ENCODE measurements at regions not wholly inside any gene's neighbourhood (a gene's known extent, or its start where the extent isn't known, plus 50 kb on each side); places are given as distances from the start of the nearest gene placed in this dataset.
A peak's percentile ranks its signal among the peaks of the same experiment; 100 is the strongest.

DNA sequence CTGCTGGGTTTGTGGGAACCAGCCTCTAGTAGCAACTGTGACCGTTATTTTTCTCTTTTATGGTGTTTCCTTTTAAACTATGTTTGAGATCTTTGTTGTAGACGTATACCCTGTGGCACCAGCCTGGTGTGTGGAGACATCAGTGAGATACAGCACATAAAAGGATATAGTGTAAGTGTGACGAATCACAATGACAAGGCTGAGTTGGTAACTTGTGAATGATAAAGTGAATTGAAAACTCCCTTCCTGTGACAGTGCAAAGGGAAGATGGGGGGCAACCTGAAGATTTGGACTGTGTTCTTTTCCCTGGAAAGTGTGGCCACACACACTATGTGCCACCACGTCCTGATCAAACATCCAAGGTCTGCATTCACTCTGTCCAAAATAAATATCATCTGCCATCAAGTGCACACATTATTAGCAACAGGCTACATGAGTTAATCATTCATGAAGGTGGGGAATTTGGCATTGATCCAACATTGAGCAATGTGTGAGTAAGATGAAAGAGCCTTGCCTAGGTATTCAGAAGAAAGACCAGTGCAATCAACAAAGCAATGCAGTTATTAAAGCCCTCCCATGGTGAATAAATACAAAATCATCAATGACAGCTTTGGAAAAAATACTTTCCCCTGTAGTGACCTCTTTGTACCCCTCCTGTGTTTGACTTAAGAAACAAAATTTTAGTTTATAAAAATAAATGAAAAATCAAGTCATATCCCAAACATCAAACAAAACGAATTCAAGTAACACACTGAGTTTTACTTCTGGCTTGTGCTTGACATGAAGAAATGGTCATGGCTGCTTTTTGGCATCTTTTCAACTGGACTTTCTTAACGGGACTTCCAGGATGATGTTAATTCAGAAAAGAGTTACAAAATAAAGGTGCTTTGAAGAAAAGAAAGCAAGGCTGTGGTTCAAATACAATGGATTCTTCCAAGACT is 1280.5 kb upstream of the ZEB2 start:
- peak in 1 of 2 donors; percentile 27 for DNase-seq (ENCODE audit: low read depth in 1 of 2, low spot score in 1 of 2)
- Histone ChIP-seq H3K27me3 (no peaks in the 10 kb centered on the region), H3K27ac (no peak overlapping the region), H3K9me3 (ENCODE audit: low read depth) (no peaks in the 10 kb centered on the region), H3K36me3 (no peaks in the 10 kb centered on the region), H3K4me1 (ENCODE audit: low read depth) (peaks cover 2% of the 10 kb centered on the region), H3K4me3 (no peak overlapping the region)
- TF ChIP-seq, protein P1, sequence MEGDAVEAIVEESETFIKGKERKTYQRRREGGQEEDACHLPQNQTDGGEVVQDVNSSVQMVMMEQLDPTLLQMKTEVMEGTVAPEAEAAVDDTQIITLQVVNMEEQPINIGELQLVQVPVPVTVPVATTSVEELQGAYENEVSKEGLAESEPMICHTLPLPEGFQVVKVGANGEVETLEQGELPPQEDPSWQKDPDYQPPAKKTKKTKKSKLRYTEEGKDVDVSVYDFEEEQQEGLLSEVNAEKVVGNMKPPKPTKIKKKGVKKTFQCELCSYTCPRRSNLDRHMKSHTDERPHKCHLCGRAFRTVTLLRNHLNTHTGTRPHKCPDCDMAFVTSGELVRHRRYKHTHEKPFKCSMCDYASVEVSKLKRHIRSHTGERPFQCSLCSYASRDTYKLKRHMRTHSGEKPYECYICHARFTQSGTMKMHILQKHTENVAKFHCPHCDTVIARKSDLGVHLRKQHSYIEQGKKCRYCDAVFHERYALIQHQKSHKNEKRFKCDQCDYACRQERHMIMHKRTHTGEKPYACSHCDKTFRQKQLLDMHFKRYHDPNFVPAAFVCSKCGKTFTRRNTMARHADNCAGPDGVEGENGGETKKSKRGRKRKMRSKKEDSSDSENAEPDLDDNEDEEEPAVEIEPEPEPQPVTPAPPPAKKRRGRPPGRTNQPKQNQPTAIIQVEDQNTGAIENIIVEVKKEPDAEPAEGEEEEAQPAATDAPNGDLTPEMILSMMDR (IDR thresholded peaks at IDR 0.05; ENCODE audit: low read depth, low read length): no peak

DNA sequence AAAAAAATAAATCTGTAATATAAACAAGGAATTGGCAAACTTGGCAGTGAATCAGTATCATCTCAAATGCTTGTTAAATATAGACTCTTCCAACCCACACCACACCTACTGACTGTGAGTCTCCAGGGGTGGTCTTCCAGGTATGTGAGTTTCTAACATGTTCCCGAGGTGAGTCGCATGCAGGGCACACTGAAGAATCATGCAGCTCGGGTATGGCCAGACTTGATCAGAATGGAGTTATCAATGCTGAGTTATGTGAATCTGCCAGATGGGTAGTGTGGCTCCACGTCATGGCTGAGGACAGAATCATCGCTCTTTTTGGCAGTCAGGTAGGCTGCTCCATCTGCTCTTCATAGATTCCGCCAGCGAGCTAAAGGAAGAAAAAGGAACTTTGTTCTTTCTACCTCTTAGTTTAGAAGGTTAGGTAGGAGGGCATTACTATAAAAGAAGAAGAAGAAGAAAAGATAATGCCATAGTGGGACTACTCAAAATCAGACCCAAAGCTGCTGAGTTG is 1279.7 kb upstream of the ZEB2 start:
- TF ChIP-seq, protein P1 (IDR thresholded peaks at IDR 0.05; ENCODE audit: low read depth, low read length): no peak

DNA sequence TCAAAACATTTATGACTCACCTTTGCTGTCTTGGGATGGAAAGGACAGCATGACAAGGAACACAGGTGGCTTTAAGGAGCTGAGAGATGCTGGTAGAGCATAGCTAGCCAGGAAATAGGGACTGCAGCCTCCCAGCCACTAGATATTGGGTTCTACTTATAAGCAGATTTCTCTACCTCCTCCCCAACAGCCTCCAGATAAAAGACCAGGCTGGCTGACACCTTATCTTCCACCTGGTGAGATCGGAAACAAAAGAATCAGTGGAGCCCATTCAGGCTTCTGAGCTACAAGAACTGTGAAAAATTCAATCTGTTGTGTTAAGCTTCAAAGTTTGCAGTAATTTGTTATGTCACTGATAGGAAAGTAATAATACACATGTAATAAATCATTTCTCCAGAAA is 1278.5 kb upstream of the ZEB2 start:
- DNase-seq (ENCODE audit: low read depth in 1 of 2, low spot score in 1 of 2): no peak
- Histone ChIP-seq H3K36me3 (no peaks in the 10 kb centered on the region), H3K4me1 (ENCODE audit: low read depth) (peaks cover 6% of the 10 kb centered on the region)

More for the DNA sequence above, 1279.7 kb upstream of the ZEB2 start:
- H3K4me3 ChIP-seq: no peak overlapping the region
- H3K27me3 ChIP-seq: no peaks in the 10 kb centered on the region
- no peaks in the 10 kb centered on the region for H3K36me3 ChIP-seq
- no peaks in the 10 kb centered on the region for H3K9me3 ChIP-seq (ENCODE audit: low read depth)
- peaks cover 6% of the 10 kb centered on the region for H3K4me1 ChIP-seq (ENCODE audit: low read depth)
- H3K27ac ChIP-seq: no peak overlapping the region
- DNase-seq (ENCODE audit: low read depth in 1 of 2, low spot score in 1 of 2): no peak

DNA sequence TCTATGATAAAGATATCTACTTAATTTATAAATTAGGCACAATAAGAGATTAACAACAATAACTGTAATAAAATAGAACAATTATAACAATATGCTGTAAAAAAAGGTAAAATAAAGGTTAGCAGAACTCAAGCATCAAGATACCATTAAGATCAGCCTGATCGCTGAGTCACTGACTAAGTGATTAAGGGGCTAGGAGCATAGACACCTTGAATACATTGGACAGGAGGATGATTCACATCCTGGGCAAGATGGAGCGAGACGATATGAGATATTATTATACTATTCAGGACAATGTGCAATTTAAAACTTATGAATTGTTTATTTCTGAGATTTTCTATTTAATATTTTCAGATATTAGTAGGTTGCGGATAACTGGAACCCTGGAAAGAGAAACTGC is 1277.8 kb upstream of the ZEB2 start:
- H3K27me3 ChIP-seq: no peaks in the 10 kb centered on the region
- TF ChIP-seq, protein P1 (IDR thresholded peaks at IDR 0.05; ENCODE audit: low read depth, low read length): no peak
- H3K36me3 ChIP-seq: no peaks in the 10 kb centered on the region
- H3K9me3 ChIP-seq (ENCODE audit: low read depth): no peaks in the 10 kb centered on the region
- DNase-seq (ENCODE audit: low read depth in 1 of 2, low spot score in 1 of 2): no peak
- no peak overlapping the region for H3K27ac ChIP-seq
- peaks cover 6% of the 10 kb centered on the region for H3K4me1 ChIP-seq (ENCODE audit: low read depth)
- no peak overlapping the region for H3K4me3 ChIP-seq

More for the DNA sequence above, 1278.5 kb upstream of the ZEB2 start:
- H3K27ac ChIP-seq: no peak overlapping the region
- TF ChIP-seq, protein P1 (IDR thresholded peaks at IDR 0.05; ENCODE audit: low read depth, low read length): no peak
- no peaks in the 10 kb centered on the region for H3K27me3 ChIP-seq
- no peaks in the 10 kb centered on the region for H3K9me3 ChIP-seq (ENCODE audit: low read depth)
- no peak overlapping the region for H3K4me3 ChIP-seq

DNA sequence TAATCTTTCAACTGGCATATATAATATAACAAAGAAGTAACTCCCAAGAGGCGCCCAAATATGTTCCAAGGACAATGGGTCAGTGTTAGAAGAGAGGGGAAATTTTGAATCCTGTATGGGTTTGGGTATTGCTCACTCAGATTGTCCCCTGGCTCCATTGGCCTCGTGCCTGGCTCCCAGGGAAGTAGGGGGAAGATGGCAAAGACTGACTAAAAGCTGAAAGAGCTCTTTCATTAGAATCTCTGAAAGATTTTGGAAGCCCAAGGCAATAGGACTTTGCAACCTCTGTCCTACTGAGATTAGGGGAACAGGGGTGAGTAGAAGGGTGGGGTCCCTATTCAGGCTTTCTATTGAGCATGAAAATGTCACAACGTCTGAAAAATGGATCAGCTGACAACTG is 1272.8 kb upstream of the ZEB2 start:
- H3K4me1 ChIP-seq (ENCODE audit: low read depth): peaks cover 6% of the 10 kb centered on the region
- DNase-seq (ENCODE audit: low read depth in 1 of 2, low spot score in 1 of 2): no peak
- H3K36me3 ChIP-seq: no peaks in the 10 kb centered on the region
- H3K9me3 ChIP-seq (ENCODE audit: low read depth): no peaks in the 10 kb centered on the region
- TF ChIP-seq, protein P1 (IDR thresholded peaks at IDR 0.05; ENCODE audit: low read depth, low read length): no peak
- H3K27me3 ChIP-seq: no peaks in the 10 kb centered on the region
- H3K27ac ChIP-seq: no peak overlapping the region
- H3K4me3 ChIP-seq: no peak overlapping the region
